Hematopoietic multipotent progenitor cell treated with erythropoietin and hydrocortisone succinate and interleukin-3 and kit ligand, for 15 days (in vitro differentiated cells): ENCODE measurements at regions not wholly inside any gene's neighbourhood (a gene's known extent, or its start where the extent isn't known, plus 50 kb on each side); places are given as distances from the start of the nearest gene placed in this dataset.

ENCODE experiments used
- DNase-seq: peaks from one replicate; pipeline ENCODE4 v3.0.0-alpha.2; 2015; ENCODE audit warnings: low spot score

DNA sequence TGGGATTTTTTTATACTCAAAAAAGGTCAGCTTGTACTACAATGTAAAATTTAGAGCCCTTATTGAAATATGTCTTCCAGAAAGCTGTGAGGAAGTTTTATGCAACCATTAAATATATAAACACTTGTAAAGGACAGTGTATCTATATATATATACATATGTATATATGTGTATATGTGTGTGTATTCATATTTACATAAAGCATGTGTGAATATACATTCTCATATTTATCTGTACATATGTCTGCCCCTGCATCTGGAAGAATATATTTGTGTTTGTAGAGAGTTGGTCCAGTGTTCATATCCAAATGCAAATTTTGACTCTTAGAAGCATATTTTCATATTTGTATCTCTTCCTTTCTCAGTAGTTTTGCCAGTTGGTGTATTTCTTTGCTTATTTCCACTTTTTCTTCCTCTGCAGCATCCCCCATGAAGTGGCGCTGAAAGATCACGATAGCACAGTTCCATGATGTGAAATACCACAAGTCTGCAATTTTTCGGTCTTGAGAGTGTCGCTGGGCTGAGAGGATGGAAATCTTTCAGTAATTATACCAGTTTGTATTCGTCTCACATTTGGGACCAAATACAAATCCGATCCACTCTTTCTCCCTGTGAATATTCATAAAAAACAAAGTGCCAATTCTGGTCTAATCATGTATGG lies 311.7 kb upstream of the DPH6 start:
- no peak for DNase-seq

DNA sequence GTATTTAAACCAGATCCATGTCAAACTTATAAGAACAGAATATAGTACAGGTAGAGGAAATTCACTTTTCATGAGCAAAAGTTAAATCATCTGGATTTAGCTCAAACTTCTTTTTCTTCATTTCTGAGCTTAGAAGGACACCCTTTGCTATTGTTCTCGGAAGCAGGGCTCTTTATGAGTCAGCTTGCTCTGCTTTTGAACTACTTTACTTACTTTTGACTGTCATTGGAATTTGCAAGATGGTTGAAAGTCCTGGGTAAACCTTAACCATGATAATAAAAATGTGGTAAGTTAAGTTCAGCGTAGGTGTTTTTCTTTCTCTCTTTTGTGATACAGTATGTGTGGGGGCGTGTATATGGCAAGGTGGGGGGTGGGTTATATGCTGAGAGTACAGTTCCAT lies 312.7 kb upstream of the DPH6 start:
- DNase-seq, result no peak

GRCh38 chr15:35863655-35864054 lies 317.7 kb upstream of the DPH6 start:
- DNase-seq, result no peak

GRCh38 chr15:35867356-35867755 lies 321.4 kb upstream of the DPH6 start:
- DNase-seq, result no peak

DNA sequence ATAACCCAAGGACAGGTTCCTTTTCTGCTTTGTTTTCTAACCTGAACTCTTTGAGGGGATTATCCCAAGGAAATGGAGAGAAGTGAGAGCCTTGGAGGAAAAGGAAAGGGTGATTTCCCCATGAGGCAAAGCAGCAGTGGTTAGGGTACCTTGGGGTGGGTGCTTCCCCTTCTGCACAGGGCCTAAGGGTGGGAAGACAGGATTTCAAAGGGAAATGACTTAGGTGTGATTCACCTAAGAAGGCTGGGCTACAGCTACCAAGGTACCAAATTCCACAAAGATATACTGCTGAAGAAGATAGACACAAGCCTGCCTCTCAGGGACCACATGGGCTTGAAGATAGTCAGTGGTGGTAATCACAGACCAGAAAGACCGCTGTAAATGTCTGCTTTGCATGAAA lies 325.3 kb upstream of the DPH6 start:
- no peak for DNase-seq

GRCh38 chr15:35871812-35872211 lies 325.8 kb upstream of the DPH6 start:
- DNase-seq, result no peak

DNA sequence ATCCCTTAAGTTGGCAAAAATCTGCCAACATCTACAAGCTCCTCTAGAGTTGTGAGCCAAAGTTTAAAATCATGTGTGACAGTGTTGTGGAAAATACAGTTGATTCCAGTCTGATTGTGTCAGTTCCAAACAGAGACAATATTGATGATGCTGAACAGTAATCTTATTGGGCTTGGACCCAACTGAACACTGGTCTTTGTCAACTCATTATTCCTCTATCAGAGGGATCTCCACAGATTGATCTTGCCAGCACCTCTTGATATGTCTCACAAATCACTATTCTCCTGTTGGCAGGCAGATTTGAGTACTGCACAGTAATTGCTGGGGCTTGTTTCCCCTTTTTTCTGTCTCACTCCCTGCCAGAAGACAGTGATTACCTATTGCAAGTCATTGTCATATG lies 326.6 kb upstream of the DPH6 start:
- no peak for DNase-seq

DNA sequence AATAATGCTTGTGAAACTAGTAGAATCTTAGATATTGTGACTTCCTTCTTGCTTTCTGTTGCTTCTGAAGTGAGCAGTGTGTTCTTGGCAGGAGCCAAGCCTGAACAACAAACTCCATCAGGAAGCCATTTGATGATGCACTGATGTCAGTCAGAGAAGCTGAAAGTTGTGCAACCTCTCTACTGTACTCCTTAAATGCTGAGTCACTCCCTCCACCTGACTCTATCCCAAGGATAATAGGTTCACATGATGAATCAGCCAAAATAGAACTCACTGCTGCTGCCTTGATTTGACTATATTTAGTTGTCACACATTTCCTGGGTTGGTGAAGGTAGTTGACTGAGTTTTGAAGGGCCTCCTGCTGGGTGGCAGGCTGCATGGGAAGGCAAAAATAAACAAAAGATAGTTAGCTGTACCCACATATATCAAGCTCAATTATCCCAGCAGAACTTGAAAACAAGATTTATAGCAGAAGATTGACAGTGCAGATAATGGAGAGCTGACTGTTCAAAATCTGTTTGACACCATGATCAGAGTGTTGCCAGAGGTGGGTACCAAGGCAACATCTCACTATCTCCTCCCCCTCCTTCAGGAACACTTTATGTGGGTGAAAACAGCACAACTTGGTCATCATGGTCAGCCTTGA lies 328.4 kb upstream of the DPH6 start:
- no peak for DNase-seq

DNA sequence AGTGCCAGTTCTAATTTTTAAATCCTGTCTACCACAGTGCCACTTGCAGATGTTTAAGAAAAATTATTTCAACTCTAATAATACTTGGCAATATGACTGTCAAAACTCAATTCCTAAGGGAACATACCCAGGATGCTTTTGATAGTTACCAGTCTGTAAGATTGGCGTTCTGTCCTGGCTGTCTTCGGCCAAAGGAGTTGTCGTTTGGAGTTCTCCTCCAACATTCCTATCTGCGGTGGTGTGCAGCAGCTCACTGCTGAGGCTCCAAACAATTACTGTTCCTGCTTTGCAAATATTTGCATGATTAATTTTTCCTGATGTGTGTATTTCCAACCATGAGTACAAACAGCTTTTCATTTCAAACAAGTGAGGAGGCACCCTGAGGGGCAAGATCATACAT lies 330.8 kb upstream of the DPH6 start:
- DNase-seq, result no peak

GRCh38 chr15:35880896-35881295 lies 334.9 kb upstream of the DPH6 start:
- DNase-seq, result no peak

- no peak for DNase-seq
Measured at GRCh38 chr15:35885870-35886269, 339.9 kb upstream of the DPH6 start.

DNA sequence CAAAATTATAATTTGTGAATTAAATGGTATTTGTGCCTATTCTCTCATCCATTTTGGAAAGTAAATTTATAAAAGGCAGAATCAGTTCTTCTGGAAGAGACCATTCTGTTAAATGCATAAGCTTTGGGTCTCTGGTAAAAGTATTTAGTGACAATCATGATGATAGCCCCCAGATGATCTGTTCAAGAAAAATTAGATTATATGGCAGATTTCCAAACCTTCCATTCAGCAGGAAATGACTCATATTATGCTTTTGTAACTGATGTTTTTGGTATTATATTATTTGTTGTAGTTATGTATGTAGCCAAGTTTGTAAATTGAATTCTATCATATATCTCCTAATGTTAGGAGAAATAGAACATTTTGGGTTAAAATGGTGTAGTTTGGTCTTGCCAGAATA lies 340.8 kb upstream of the DPH6 start:
- DNase-seq, result no peak

- DNase-seq, result no peak
Measured at GRCh38 chr15:35888815-35889214, 342.9 kb upstream of the DPH6 start.

GRCh38 chr15:35907511-35907910 lies 361.5 kb upstream of the DPH6 start:
- no peak for DNase-seq

GRCh38 chr15:35909414-35909813 lies 363.4 kb upstream of the DPH6 start:
- DNase-seq, result no peak

DNA sequence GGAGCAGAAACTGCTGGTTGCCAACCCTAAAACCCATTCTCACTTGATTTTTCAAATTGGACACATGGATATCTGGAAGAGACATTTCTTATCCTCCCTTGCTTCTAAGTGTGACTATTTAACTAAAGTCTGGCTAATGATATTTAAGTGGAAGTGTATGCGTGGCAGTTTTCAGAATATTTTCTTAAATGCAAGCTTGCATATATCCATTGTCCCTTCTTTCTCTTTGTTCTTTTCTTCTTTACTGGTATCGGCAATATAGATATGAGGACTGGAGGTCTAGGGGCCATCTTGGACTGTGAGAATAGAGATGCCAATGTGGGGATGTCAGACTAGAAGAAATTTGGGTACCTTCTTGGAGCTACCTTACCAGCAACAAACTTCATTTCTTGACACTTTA lies 364.3 kb upstream of the DPH6 start:
- no peak for DNase-seq

DNA sequence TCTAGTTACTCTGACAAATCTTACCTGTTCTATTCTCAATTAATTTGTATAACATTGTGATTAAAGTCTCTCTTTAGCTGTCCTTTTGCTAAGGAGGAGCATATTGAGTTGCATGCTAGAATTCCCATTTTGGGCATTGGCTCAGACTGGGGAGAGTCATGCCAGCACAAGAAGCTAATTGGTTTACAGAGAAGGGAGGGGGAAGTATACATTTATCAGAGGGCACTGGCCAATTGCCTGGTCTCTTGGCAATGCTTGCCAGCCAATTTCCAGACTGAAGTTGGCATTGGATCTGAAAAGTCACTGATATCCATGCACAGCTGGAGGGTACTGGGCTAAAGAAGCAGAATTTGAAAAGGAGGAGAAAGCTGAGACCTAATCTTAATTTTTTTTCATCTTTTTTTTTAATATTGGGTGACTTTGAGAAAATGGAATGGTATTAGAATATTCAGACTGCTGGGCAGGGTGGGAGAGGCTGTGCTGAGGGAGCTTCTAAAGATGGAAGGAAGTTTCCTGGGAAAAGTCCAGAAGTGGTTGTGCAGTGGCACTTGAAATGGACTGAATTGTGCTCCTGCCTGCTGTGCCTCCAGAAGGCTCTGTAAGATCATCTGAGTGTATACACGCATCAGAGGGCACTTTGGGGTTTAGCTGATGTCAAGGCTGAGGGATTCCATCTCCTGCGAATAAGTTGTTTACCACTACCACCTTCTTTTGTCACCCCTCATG lies 365.2 kb upstream of the DPH6 start:
- DNase-seq, result no peak

- DNase-seq, result no peak
Measured at GRCh38 chr15:35912196-35912595, 366.2 kb upstream of the DPH6 start.

- no peak for DNase-seq
Measured at GRCh38 chr15:35914573-35914972, 368.6 kb upstream of the DPH6 start.

- DNase-seq, result no peak
Measured at GRCh38 chr15:35921046-35921445, 375.1 kb upstream of the DPH6 start.

- DNase-seq, result no peak
Measured at GRCh38 chr15:35925275-35926006, 379.5 kb upstream of the DPH6 start.

DNA sequence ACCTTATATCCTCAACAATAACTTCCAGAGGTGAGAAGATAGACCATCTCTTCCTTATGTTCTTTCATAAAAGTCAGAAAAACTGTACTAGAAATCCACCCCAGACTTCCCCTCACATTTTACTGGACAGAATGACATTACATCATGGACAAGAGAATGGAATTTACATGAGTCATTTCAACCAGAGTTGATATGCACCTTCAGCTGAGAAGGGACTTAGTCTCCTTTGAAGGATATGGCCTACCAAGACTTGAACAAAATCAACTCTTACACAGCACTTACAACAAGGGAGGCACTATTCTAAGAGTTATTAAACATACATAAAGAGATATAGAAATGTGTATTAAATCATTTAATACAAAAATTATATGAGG lies 380.0 kb upstream of the DPH6 start:
- DNase-seq, result no peak

- no peak for DNase-seq
Measured at GRCh38 chr15:35928847-35929246, 382.9 kb upstream of the DPH6 start.
